ENCODE measurements at regions not wholly inside any gene's neighbourhood (a gene's known extent, or its start where the extent isn't known, plus 50 kb on each side); places are given as distances from the start of the nearest gene placed in this dataset.

GRCh38 chr20:57869291-57869950, 159.6 kb upstream of the PMEPA1 start:
- FAIRE-seq: no peak

GRCh38 chr20:57868310-57868709, 158.5 kb upstream of the PMEPA1 start:
- CTCF ChIA-PET: no interaction called here
- Histone ChIP-seq H3K9me1 (replicated peaks; ENCODE audit: control insufficient read depth, extremely low read depth, insufficient read depth, low read length) (no peaks in the 10 kb centered on the region), H3K9me3 (replicated peaks; ENCODE audit: control insufficient read depth, insufficient read depth, low read length) (no peaks in the 10 kb centered on the region), H3K79me2 (ENCODE audit: control insufficient read depth, insufficient read depth, low read length) (no peaks in the 10 kb centered on the region), H3K9ac (replicated peaks; ENCODE audit: extremely low read depth, insufficient read depth, low read length) (no peak overlapping the region), H4K20me1 (replicated peaks; ENCODE audit: control insufficient read depth, extremely low read depth, insufficient read depth, low read length) (no peaks in the 10 kb centered on the region), H3K4me3 (replicated peaks in 1 of 3; ENCODE audit: insufficient read depth in 1 of 3, low read depth in 1 of 3, low read length in 3 of 3) (no peak overlapping the region), H3K4me2 (ENCODE audit: insufficient read depth, low read length) (no peak overlapping the region), H3K4me1 (ENCODE audit: control insufficient read depth, extremely low read depth, insufficient read depth, low read length) (no peaks in the 10 kb centered on the region), H3K27me3 (ENCODE audit: control insufficient read depth in 2 of 2, insufficient read depth in 2 of 2, low read length in 2 of 2) (peaks cover 0 to 7% of the 10 kb centered on the region in 2 experiments), H3K27ac (ENCODE audit: insufficient read depth, low read depth, low read length) (no peak overlapping the region), H2AFZ (ENCODE audit: low read depth, low read length) (no peak overlapping the region), H3K36me3 (ENCODE audit: control insufficient read depth in 2 of 2, extremely low read depth in 1 of 2, insufficient read depth in 2 of 2, low read length in 2 of 2) (no peaks in the 10 kb centered on the region)
- BruUV-seq (replicated peaks): no TSS peak
- intact Hi-C loops (cut with micrococcal nuclease) (loop anchor here (10.0 kb wide), 1 partner anchor 214 kb away; no protein-coding TSS in a partner anchor), dilution Hi-C loops (cut with MboI; ENCODE audit: extremely low pct_ligation_motif_present, low sequenced_read_pairs) (no loop called here)
- DNase-seq (ENCODE audit: low read depth, low spot score) (no peak), FAIRE-seq (no peak)
- POLR2A ChIA-PET: no interaction called here
- TF ChIP-seq POLR2A (IDR thresholded peaks at IDR 0.05; ENCODE audit: low read depth, low read length): no peak
- TF ChIP-seq GATA2 (IDR thresholded peaks at IDR 0.05; ENCODE audit: insufficient read depth, insufficient read length, low read depth, low read length): no peak

More at GRCh38 chr20:57869291-57869950, 159.6 kb upstream of the PMEPA1 start:
- H3K4me2 ChIP-seq (ENCODE audit: insufficient read depth, low read length): no peak overlapping the region
- dilution Hi-C loops (cut with MboI; ENCODE audit: extremely low pct_ligation_motif_present, low sequenced_read_pairs) (no loop called here), intact Hi-C loops (cut with micrococcal nuclease) (loop anchor here (10.0 kb wide), 1 partner anchor 215 kb away; no protein-coding TSS in a partner anchor)
- H4K20me1 ChIP-seq (replicated peaks; ENCODE audit: control insufficient read depth, extremely low read depth, insufficient read depth, low read length): no peaks in the 10 kb centered on the region
- H3K36me3 ChIP-seq (ENCODE audit: control insufficient read depth in 2 of 2, extremely low read depth in 1 of 2, insufficient read depth in 2 of 2, low read length in 2 of 2): no peaks in the 10 kb centered on the region
- H3K4me1 ChIP-seq (ENCODE audit: control insufficient read depth, extremely low read depth, insufficient read depth, low read length): no peaks in the 10 kb centered on the region
- no peak for DNase-seq (ENCODE audit: low read depth, low spot score)
- H3K9me1 ChIP-seq (replicated peaks; ENCODE audit: control insufficient read depth, extremely low read depth, insufficient read depth, low read length): no peaks in the 10 kb centered on the region
- H3K27me3 ChIP-seq (ENCODE audit: control insufficient read depth in 2 of 2, insufficient read depth in 2 of 2, low read length in 2 of 2): peaks cover 0 to 4% of the 10 kb centered on the region in 2 experiments
- no peaks in the 10 kb centered on the region for H3K9me3 ChIP-seq (replicated peaks; ENCODE audit: control insufficient read depth, insufficient read depth, low read length)
- no peaks in the 10 kb centered on the region for H3K79me2 ChIP-seq (ENCODE audit: control insufficient read depth, insufficient read depth, low read length)
- ChIA-PET POLR2A (no interaction called here), CTCF (no interaction called here)
- TF ChIP-seq POLR2AphosphoS5 (IDR thresholded peaks at IDR 0.05; ENCODE audit: insufficient read depth, low read depth, low read length) (no peak), GATA2 (IDR thresholded peaks at IDR 0.05; ENCODE audit: insufficient read depth, insufficient read length, low read depth, low read length) (no peak), FOS (IDR thresholded peaks at IDR 0.05; ENCODE audit: borderline replicate concordance, insufficient read depth, low read length) (no peak), MYC (IDR thresholded peaks at IDR 0.05; ENCODE audit: low read depth, low read length) (no peak)
- no peak overlapping the region for H2AFZ ChIP-seq (ENCODE audit: low read depth, low read length)
- H3K9ac ChIP-seq (replicated peaks; ENCODE audit: extremely low read depth, insufficient read depth, low read length): no peak overlapping the region
- no TSS peak for BruUV-seq (replicated peaks)
- H3K4me3 ChIP-seq (replicated peaks in 1 of 3; ENCODE audit: insufficient read depth in 1 of 3, low read depth in 1 of 3, low read length in 3 of 3): no peak overlapping the region
- no peak overlapping the region for H3K27ac ChIP-seq (ENCODE audit: insufficient read depth, low read depth, low read length)
